H1 (cell line): ENCODE measurements at regions not wholly inside any gene's neighbourhood (a gene's known extent, or its start where the extent isn't known, plus 50 kb on each side); places are given as distances from the start of the nearest gene placed in this dataset.

Experiments used
- CTCF ChIA-PET: fragments of 300-600 bp; sonication (Branson Sonifier 250); formaldehyde crosslinking; loops from one replicate; lab custom pipeline; 2021; ENCODE audit not compliant: partially characterized antibody; lab: Charles Lee
- POLR2A ChIA-PET: fragments of 300-600 bp; sonication (Branson Sonifier 250); formaldehyde crosslinking; loops from one replicate; lab custom pipeline; 2021; ENCODE audit warnings: inconsistent platforms; ENCODE audit not compliant: partially characterized antibody; lab: Charles Lee
- DNase-seq, 2 experiments: peaks; one replicate each; pipeline versions ENCODE4 v3.0.0 to v3.0.0-alpha.2; 2010 to 2022; ENCODE audit warnings: low spot score in 2 of 2, low read depth in 1 of 2, mixed read lengths in 1 of 2
- FAIRE-seq: peaks from 2 replicates; lab custom pipeline; 2011; peaks lifted over from hg19 to GRCh38; lab: Jason Lieb, UNC
- H2AFZ ChIP-seq: 2 replicates; pipeline ENCODE4 v1.8.1; 2012; ENCODE audit warnings: low read length, inconsistent platforms
- H2AK5ac ChIP-seq: 2 replicates; pipeline ENCODE4 v1.6.1; 2013; ENCODE audit warnings: low read depth, low read length
- H2BK120ac ChIP-seq: replicated peaks from 2 replicates; pipeline ENCODE3; 2013; ENCODE audit warnings: low read depth, low read length, inconsistent platforms
- H2BK12ac ChIP-seq: 2 replicates; pipeline ENCODE4 v1.6.1; 2013; ENCODE audit warnings: low read depth, low read length
- H2BK15ac ChIP-seq: 2 replicates; pipeline ENCODE4 v1.6.1; 2013; ENCODE audit warnings: low read length
- H2BK20ac ChIP-seq: 2 replicates; pipeline ENCODE4 v1.6.1; 2013; ENCODE audit warnings: low read length
- H2BK5ac ChIP-seq: 2 replicates; pipeline ENCODE4 v1.6.1; 2013; ENCODE audit warnings: low read depth, low read length
- H3K14ac ChIP-seq: 2 replicates; pipeline ENCODE4 v1.6.1; 2013; ENCODE audit warnings: inconsistent platforms; ENCODE audit not compliant: insufficient read length
- H3K18ac ChIP-seq: 2 replicates; pipeline ENCODE4 v1.6.1; 2013; ENCODE audit warnings: low read length; ENCODE audit errors: extremely low read depth
- H3K23ac ChIP-seq: 2 replicates; pipeline ENCODE4 v1.6.1; 2013; ENCODE audit warnings: inconsistent platforms; ENCODE audit not compliant: insufficient read length
- H3K23me2 ChIP-seq: 2 replicates; pipeline ENCODE4 v1.6.1; 2013; ENCODE audit warnings: low read depth, low read length
- H3K27ac ChIP-seq: 2 replicates; pipeline ENCODE4 v1.6.1; 2011; ENCODE audit warnings: low read depth, low read length, inconsistent platforms
- H3K27me3 ChIP-seq, 4 experiments: replicated peaks in 1 of 4; 1 replicate in 1 of 4; 2 replicates in 3 of 4; pipeline versions ENCODE4 v1.6.1 to v1.8.1; 2011 to 2013; ENCODE audit warnings: low read length in 3 of 4, mild to moderate bottlenecking in 3 of 4, inconsistent platforms in 2 of 4, mixed read lengths in 2 of 4, moderate library complexity in 1 of 4; ENCODE audit not compliant: control insufficient read depth in 3 of 4, insufficient read depth in 3 of 4; ENCODE audit errors: extremely low read depth in 1 of 4
- H3K36me3 ChIP-seq, 4 experiments: 2 replicates each; pipeline versions ENCODE4 v1.6.1 to v1.8.1; 2011 to 2013; ENCODE audit warnings: mild to moderate bottlenecking in 4 of 4, low read length in 3 of 4, moderate library complexity in 2 of 4, control low read depth in 1 of 4, inconsistent platforms in 1 of 4; ENCODE audit not compliant: insufficient read depth in 4 of 4, control insufficient read depth in 2 of 4
- H3K4ac ChIP-seq: replicated peaks from 2 replicates; pipeline ENCODE3; 2013; ENCODE audit warnings: low read length, low read depth, mixed read lengths, inconsistent platforms; ENCODE audit not compliant: insufficient read length
- H3K4me1 ChIP-seq, 4 experiments: replicated peaks in 1 of 4; 1 replicate in 1 of 4; 2 replicates in 3 of 4; pipeline versions ENCODE4 v1.6.1 to v1.8.1; 2011 to 2013; ENCODE audit warnings: low read length in 3 of 4, inconsistent platforms in 2 of 4, mixed read lengths in 1 of 4; ENCODE audit not compliant: insufficient read depth in 4 of 4, control insufficient read depth in 3 of 4
- H3K4me2 ChIP-seq, 2 experiments: 2 replicates each; pipeline versions ENCODE4 v1.6.1 to v1.8.1; 2011 to 2013; ENCODE audit warnings: low read depth in 2 of 2, low read length in 2 of 2, control low read depth in 1 of 2, inconsistent platforms in 1 of 2, mild to moderate bottlenecking in 1 of 2; ENCODE audit not compliant: insufficient read depth in 1 of 2
- H3K4me3 ChIP-seq, 4 experiments: fragments of 200-600, 300-600 bp in 1 of 4; sonication (generic), shearing (Covaris generic), sonication (Bioruptor Twin) in 1 of 4; 2 replicates each; pipeline versions ENCODE4 v1.5.1 to v1.8.1; 2011 to 2016; ENCODE audit warnings: low read length in 4 of 4, low read depth in 3 of 4, control low read depth in 2 of 4, inconsistent platforms in 2 of 4, mild to moderate bottlenecking in 2 of 4, mixed read lengths in 1 of 4, moderate library complexity in 1 of 4; ENCODE audit not compliant: insufficient read depth in 2 of 4; ENCODE audit errors: extremely low read depth in 1 of 4
- H3K56ac ChIP-seq: replicated peaks from 2 replicates; pipeline ENCODE3; 2013; ENCODE audit warnings: low read depth, mild to moderate bottlenecking, mixed read lengths, low read length, inconsistent platforms; ENCODE audit not compliant: insufficient read length
- H3K79me1 ChIP-seq: 2 replicates; pipeline ENCODE4 v1.6.1; 2013; ENCODE audit warnings: low read depth, low read length, control low read depth
- H3K79me2 ChIP-seq, 2 experiments: 2 replicates each; pipeline versions ENCODE4 v1.6.1 to v1.8.1; 2012 to 2013; ENCODE audit warnings: low read length in 2 of 2, mild to moderate bottlenecking in 2 of 2, inconsistent platforms in 1 of 2; ENCODE audit not compliant: insufficient read depth in 2 of 2, control insufficient read depth in 1 of 2
- H3K9ac ChIP-seq, 4 experiments: replicated peaks in 1 of 4; 1 replicate in 1 of 4; 2 replicates in 3 of 4; pipeline versions ENCODE4 v1.6.1 to v1.8.1; 2011 to 2013; ENCODE audit warnings: low read depth in 3 of 4, low read length in 3 of 4, control low read depth in 2 of 4, mild to moderate bottlenecking in 2 of 4, moderate library complexity in 2 of 4, inconsistent platforms in 1 of 4; ENCODE audit errors: extremely low read depth in 1 of 4
- H3K9me3 ChIP-seq, 2 experiments: 2 replicates each; pipeline versions ENCODE4 v1.6.1 to v1.8.1; 2012 to 2013; ENCODE audit warnings: mild to moderate bottlenecking in 2 of 2, moderate library complexity in 2 of 2, control low read depth in 1 of 2, inconsistent platforms in 1 of 2, low read depth in 1 of 2, low read length in 1 of 2, mixed read lengths in 1 of 2; ENCODE audit not compliant: insufficient read depth in 2 of 2
- H4K20me1 ChIP-seq, 2 experiments: replicated peaks in 1 of 2; 2 replicates each; pipeline versions ENCODE3 to v1.8.1; 2011 to 2013; ENCODE audit warnings: inconsistent platforms in 2 of 2, low read length in 2 of 2, mild to moderate bottlenecking in 1 of 2; ENCODE audit not compliant: insufficient read depth in 2 of 2, control insufficient read depth in 1 of 2
- H4K5ac ChIP-seq: 2 replicates; pipeline ENCODE4 v1.6.1; 2013; ENCODE audit warnings: low read length, low read depth, mixed read lengths, inconsistent platforms; ENCODE audit not compliant: insufficient read length
- H4K8ac ChIP-seq: 2 replicates; pipeline ENCODE4 v1.8.0; 2013; ENCODE audit warnings: mild to moderate bottlenecking, moderate library complexity, low read length, inconsistent platforms; ENCODE audit not compliant: insufficient read depth; ENCODE audit errors: extremely low read depth
- H4K91ac ChIP-seq: replicated peaks from 2 replicates; pipeline ENCODE3; 2013; ENCODE audit warnings: low read length, mixed read lengths, inconsistent platforms; ENCODE audit not compliant: insufficient read length
- CEBPB ChIP-seq: IDR thresholded peaks from 2 replicates; pipeline ENCODE4 v1.6.1; 2012; ENCODE audit warnings: low read depth, low read length
- HDAC6 ChIP-seq: IDR thresholded peaks from one replicate; pipeline ENCODE4 v1.7.1; 2012; ENCODE audit warnings: low read depth, mild to moderate bottlenecking, inconsistent platforms, low read length, moderate library complexity
- JUN ChIP-seq: IDR thresholded peaks from 2 replicates; pipeline ENCODE4 v1.6.1; 2011; ENCODE audit warnings: low read depth, mild to moderate bottlenecking, improper control_type of control experiment, low read length
- KDM1A ChIP-seq: fragments of 200-600, 300-600 bp; sonication (generic); IDR thresholded peaks from 2 replicates; pipeline ENCODE4 v1.7.1; 2016; ENCODE audit warnings: mild to moderate bottlenecking, low read length, borderline replicate concordance
- WGBS, 2 experiments: shearing (Covaris generic) in 1 of 2; methylation state at CpG; one replicate each; pipeline versions ENCODE4 v1.1.6 to v1.1.7; 2013 to 2015; ENCODE audit warnings: low lambda C conversion rate in 2 of 2, mixed read lengths in 2 of 2, inconsistent platforms in 1 of 2, low coverage in 1 of 2, missing lambda C conversion rate in 1 of 2; ENCODE audit not compliant: insufficient replicate concordance in 2 of 2, insufficient coverage in 1 of 2, insufficient read length in 1 of 2; ENCODE audit errors: extremely low coverage in 1 of 2, missing lambda C conversion rate in 1 of 2; 5-methylcytosine and 5-hydroxymethylcytosine counted together
- TF ChIP-seq, protein P1 (sequence below): IDR thresholded peaks from 2 replicates; pipeline ENCODE4 v1.6.1; 2012; ENCODE audit warnings: low read length, inconsistent platforms
- TF ChIP-seq, protein P2 (sequence below): IDR thresholded peaks from 2 replicates; pipeline ENCODE4 v1.6.1; 2011; ENCODE audit warnings: low read length, improper control_type of control experiment

DNA sequence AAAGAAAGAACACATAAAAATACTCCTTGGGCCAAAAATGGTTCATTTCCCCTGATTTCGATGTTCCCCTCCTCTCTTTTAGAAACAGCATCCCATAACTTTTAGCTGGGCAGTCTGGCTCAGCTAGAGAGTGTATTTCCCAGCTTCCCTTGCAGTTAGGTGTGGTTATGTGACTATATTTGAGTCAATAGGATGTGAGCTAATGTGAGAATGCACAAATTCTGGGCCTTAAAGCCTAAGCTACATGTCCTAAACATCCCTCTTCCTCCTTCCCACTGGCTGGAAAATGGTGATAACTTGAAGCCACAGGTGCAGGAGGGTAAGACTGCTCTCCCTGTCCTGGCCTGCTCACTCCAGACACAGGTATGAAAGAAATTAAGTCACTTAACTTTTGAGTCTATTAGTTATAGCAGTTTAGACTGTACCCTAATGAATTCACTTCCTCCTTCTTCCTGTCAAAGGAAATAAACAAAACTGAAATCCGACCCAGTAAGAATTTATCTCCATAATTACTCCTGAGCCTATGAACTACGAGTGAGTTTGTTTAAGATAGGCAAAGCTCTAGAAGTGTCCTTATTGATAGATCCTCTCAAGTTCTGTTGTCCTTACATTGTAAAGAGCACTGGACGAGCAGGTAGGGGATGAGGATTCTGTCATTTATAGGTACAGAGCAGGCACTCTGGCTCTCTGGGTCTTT, 177.6 kb downstream of the MTX2 start:
- Histone ChIP-seq H2BK120ac (no peak overlapping the region), H2AFZ (peak overlapping the region; percentile 30; the same call in 1 of the 2 replicates), H3K14ac (no peak overlapping the region), H2AK5ac (no peak overlapping the region), H3K56ac (no peak overlapping the region), H4K91ac (no peak overlapping the region), H3K23ac (no peak overlapping the region), H2BK15ac (no peak overlapping the region), H2BK20ac (no peak overlapping the region), H3K4me2 (no peak overlapping the region), H2BK5ac (no peak overlapping the region), H3K4me3 (no peak overlapping the region), H2BK12ac (no peak overlapping the region), H3K79me1 (no peaks in the 10 kb centered on the region), H3K27me3 (peaks cover 0 to 3% (median 0%) of the 10 kb centered on the region in 4 experiments; a peak in 1 of 7 replicates), H4K20me1 (no peaks in the 10 kb centered on the region), H3K36me3 (no peaks in the 10 kb centered on the region), H3K9ac (no peak overlapping the region), H3K27ac (no peak overlapping the region), H3K4me1 (peaks cover 0 to 18% (median 12%) of the 10 kb centered on the region in 4 experiments; a peak in 6 of 7 replicates), H3K4ac (no peak overlapping the region), H3K79me2 (no peaks in the 10 kb centered on the region; a peak in 1 of 4 replicates), H3K18ac (no peak overlapping the region), H4K5ac (no peak overlapping the region), H3K9me3 (no peaks in the 10 kb centered on the region), H4K8ac (no peak overlapping the region), H3K23me2 (no peaks in the 10 kb centered on the region)
- DNase-seq (no peak), FAIRE-seq (no peak)
- ChIA-PET CTCF (interaction anchor here (0.5 to 2.2 kb wide), 9 partner anchors 8 to 308 kb away, joined by 3 to 11 read pairs (median 4); no protein-coding TSS in a partner anchor), POLR2A (interaction anchor here (0.6 kb wide), 1 partner anchor 120 kb away, joined by 4 read pairs; no protein-coding TSS in a partner anchor)
- TF ChIP-seq, protein P1, sequence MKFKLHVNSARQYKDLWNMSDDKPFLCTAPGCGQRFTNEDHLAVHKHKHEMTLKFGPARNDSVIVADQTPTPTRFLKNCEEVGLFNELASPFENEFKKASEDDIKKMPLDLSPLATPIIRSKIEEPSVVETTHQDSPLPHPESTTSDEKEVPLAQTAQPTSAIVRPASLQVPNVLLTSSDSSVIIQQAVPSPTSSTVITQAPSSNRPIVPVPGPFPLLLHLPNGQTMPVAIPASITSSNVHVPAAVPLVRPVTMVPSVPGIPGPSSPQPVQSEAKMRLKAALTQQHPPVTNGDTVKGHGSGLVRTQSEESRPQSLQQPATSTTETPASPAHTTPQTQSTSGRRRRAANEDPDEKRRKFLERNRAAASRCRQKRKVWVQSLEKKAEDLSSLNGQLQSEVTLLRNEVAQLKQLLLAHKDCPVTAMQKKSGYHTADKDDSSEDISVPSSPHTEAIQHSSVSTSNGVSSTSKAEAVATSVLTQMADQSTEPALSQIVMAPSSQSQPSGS, result no peak
- TF ChIP-seq JUN (no peak), HDAC6 (no peak), KDM1A (no peak), CEBPB (no peak)
- TF ChIP-seq, protein P2, sequence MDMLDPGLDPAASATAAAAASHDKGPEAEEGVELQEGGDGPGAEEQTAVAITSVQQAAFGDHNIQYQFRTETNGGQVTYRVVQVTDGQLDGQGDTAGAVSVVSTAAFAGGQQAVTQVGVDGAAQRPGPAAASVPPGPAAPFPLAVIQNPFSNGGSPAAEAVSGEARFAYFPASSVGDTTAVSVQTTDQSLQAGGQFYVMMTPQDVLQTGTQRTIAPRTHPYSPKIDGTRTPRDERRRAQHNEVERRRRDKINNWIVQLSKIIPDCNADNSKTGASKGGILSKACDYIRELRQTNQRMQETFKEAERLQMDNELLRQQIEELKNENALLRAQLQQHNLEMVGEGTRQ, result no peak
- 78% methylated on average over 4 of the region's 4 CpGs; no CpG with 5 or more reads in 1 of the 2 experiments for WGBS, 2 experiments
